Daoy (cell line): ENCODE measurements at regions not wholly inside any gene's neighbourhood (a gene's known extent, or its start where the extent isn't known, plus 50 kb on each side); places are given as distances from the start of the nearest gene placed in this dataset.
"Not testable (repeated sequence)": the region's sequence is repeated elsewhere in the genome, so short reads cannot be mapped to it uniquely, and the experiment has no call there.

ENCODE experiments used
- DNase-seq: peaks from one replicate; pipeline ENCODE4 v3.0.0-alpha.2; 2015; ENCODE audit warnings: low read depth

DNA sequence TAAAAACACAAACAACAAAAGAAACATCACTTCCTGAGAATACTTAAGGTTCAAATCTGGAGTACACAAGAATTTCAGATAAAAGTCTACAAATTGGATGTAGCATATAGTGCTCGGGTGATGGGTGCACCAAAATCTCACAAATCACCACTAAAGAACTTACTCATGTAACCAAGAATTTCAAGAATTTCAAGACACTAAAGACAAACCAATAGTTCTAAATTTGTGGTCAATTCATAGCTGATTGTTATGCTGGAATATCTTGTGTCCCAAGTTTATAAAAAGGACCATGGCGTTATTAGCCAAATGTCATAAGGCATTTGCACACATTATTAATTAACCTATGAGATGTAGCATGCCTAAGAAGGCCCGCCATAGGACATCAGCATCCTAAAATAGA lies 1204.1 kb upstream of the AUTS2 start:
- DNase-seq = no peak

DNA sequence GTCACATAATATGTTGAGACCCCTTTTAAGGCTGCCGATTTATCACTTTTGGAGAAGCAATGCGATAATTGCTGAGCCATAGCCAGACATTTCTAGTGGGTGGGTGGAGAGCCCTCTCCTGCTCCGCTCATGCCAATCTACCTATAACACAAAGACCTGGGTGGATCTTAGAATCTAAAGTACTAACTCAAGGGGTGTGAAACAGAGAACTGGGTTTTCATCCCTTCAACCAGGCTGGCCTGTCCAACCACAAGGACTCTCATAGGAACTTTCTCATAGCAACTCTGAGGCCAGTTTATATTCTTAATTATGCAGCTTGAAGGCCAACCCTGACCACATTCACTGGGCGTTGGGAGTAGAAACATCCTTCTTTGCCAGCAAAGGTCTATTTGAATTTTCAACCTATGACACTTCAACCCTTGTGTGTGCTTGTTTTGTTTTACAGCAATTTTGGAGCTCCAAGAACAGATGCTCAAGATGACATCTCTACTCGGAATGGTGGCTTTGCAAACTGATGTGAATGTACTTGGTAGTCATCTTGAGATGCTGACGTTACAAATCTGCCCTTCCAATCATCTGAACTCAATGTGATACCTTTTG lies 1198.2 kb upstream of the AUTS2 start:
- no peak for DNase-seq

DNA sequence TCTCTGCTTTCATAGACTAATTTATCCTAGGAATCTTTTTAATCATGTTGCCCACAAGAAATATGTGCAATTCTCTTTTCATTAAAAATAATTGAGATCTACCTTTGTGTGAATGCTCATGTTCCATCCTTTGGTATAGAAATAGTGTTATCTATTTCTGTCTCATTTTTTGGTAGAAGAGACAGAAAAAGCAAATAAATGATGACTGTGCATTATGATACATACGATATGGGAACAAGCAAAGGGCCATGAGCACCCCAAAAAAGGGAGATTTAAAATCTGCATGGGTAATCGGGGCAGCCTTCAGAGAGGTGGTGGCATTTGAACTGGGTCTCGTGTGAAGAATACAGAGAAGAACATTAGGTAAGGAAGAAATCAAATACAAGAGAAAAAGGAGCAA lies 1197.5 kb upstream of the AUTS2 start:
- no peak for DNase-seq

GRCh38 chr7:68401313-68401712 lies 1197.0 kb upstream of the AUTS2 start:
- DNase-seq = no peak

GRCh38 chr7:68406480-68406879 lies 1191.8 kb upstream of the AUTS2 start:
- no peak for DNase-seq

DNA sequence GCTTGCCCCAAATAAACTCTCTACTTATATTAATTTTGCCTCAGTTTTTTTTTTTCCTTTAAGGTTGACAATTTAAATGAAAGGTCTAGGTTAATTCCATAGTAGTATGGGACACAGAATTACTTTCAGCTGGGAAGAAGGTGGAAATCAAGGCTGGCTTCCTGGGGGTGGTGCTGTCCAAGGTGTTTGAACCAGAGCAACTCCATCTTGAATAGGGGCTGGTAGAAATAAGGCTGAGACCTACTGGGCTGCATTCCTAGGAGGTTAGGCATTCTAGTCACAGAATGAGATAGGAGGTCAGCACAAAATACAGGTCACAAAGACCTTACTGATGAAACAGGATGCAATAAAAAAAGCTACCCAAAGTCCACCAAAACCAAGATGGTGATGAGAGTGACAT lies 1190.8 kb upstream of the AUTS2 start:
- no peak for DNase-seq

GRCh38 chr7:68408873-68409272 lies 1189.4 kb upstream of the AUTS2 start:
- DNase-seq = no peak

- no peak for DNase-seq
Observed at GRCh38 chr7:68409851-68410250, 1188.4 kb upstream of the AUTS2 start.

DNA sequence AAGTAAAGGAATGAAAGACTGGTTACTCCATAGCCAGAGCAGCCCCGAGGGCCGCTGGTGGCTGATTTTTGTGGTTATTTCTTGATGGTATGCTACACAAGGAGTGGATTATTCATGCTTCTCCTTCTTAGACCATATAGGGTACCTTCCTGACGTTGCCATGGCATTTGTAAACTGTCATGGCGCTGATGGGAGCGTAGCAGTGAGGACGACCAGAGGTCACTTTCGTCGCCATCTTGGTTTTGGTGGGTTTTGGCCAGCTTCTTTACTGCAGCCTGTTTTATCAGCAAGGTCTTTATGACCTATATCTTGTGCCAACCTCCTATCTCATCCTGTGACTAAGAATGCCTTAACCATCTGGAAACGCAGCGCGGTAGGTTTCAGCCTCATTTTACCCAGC lies 1187.6 kb upstream of the AUTS2 start:
- DNase-seq = not testable (repeated sequence)

DNA sequence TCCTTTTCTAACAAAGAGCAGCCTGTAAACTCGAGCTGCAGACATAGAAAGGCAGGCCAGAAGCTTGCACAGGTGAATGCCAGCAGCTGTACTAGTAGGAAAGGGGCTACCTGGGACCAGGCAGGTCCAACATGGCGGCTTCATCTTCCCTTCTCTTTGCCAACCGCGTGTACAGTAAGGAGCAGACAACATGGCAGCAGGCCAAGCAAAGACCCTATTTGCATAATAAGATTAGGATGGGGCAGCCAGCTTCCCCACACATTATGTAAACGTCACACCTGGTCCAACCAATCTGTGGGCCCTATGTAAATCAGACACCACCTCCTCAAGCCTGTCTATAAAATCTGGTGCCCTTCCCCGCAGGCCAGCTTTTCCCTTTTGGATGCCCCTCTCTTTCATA lies 1186.5 kb upstream of the AUTS2 start:
- no peak for DNase-seq

GRCh38 chr7:68414631-68415425 lies 1183.4 kb upstream of the AUTS2 start:
- DNase-seq = no peak

DNA sequence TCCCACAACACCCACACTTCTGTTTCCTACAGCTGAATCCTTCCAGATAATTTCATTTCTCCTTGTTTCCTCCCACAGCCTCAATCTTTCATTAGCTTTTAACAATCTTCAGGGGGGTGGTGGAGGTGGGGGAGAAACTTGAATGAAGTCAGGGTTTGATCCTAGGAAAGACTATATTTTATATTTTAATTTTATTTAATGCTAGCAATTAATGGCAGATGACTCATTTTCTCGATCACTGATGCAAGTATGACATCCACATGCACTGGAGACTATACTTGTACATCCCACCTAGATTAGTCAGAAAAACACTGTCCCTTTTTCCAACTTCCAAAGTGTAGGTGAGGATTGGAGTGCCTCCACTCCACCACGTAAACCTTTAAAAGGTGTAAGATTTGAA lies 1181.3 kb upstream of the AUTS2 start:
- DNase-seq = no peak

- DNase-seq = no peak
Observed at GRCh38 chr7:68417659-68418058, 1180.6 kb upstream of the AUTS2 start.

GRCh38 chr7:68420342-68421192 lies 1177.7 kb upstream of the AUTS2 start:
- no peak for DNase-seq

GRCh38 chr7:68421712-68422111 lies 1176.6 kb upstream of the AUTS2 start:
- DNase-seq = no peak

GRCh38 chr7:68422281-68422680 lies 1176.0 kb upstream of the AUTS2 start:
- no peak for DNase-seq

DNA sequence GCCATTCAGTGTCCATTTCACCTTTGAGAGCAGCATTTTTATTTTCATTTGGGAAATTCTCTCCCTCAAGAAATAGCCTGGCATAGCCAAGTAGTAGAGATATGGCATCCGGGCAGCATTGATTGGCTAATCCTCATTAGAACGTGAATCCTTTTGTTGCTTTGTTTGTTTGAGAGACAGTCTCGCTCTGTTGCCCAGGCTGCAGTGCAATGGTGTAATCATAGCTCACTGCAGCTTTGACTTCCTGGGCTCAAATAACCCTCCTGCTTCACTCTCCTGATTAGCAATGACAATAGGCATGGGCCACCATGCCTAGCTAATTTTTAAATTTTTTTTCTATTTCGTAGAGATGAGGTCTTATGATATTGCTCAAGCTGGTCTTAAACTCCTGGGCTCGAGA lies 1174.9 kb upstream of the AUTS2 start:
- no peak for DNase-seq

DNA sequence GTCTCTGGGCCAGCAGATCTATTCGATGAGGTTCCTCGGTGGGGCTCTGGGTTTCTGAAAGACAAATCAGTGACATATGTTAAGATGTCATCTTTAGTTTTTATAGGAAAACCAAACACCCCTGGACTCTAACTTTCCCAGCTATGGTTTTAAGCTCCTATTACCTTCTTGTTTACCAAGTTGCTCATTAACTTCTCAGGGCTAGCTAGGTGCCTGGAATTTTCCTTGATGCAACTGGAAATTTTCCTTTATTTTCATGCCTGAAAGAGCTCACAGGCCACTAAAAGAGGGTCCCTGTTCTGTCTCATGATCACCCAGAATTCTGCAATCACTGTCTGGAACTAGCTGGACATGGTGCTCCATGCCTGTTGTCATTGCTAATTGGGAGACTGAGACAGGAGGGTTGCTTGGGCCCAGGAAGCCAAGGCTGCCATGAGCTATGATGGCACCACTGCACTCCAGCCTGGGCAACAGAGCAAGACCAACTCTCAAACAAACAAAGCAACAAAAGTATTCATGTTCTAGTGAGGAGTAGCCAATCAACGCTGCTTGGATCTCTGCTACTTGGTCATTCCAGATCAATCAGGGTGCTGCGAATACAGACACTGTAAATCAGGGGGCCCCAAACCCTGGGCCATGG lies 1173.5 kb upstream of the AUTS2 start:
- no peak for DNase-seq

GRCh38 chr7:68425377-68425776 lies 1172.9 kb upstream of the AUTS2 start:
- no peak for DNase-seq

- DNase-seq = no peak
Observed at GRCh38 chr7:68429411-68430117, 1168.7 kb upstream of the AUTS2 start.

- DNase-seq = no peak
Observed at GRCh38 chr7:68432585-68432984, 1165.7 kb upstream of the AUTS2 start.
